ENCODE measurements at regions not wholly inside any gene's neighbourhood (a gene's known extent, or its start where the extent isn't known, plus 50 kb on each side); places are given as distances from the start of the nearest gene placed in this dataset.

DNA sequence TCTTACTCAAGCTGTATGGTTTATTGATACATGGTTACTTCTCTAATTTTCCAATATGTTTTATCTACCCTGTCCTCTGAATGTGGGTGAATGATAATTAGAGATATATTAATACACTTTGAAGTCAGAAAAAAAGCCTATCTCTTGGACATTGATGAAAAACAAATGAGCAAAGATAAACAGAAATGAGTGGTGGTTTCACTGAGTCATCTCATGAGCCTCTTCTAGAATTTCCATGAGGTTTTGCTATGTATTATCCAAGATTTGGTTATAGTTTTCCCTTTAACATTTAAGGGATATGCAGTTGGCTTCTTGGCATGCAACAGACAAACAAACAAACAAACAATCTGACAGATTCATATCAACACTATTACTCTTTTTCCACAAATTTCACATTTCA, 586.8 kb downstream of the RFPL4B start:
- TF ChIP-seq POLR2AphosphoS5 (IDR thresholded peaks at IDR 0.05) = no peak
- TF ChIP-seq, protein P1, sequence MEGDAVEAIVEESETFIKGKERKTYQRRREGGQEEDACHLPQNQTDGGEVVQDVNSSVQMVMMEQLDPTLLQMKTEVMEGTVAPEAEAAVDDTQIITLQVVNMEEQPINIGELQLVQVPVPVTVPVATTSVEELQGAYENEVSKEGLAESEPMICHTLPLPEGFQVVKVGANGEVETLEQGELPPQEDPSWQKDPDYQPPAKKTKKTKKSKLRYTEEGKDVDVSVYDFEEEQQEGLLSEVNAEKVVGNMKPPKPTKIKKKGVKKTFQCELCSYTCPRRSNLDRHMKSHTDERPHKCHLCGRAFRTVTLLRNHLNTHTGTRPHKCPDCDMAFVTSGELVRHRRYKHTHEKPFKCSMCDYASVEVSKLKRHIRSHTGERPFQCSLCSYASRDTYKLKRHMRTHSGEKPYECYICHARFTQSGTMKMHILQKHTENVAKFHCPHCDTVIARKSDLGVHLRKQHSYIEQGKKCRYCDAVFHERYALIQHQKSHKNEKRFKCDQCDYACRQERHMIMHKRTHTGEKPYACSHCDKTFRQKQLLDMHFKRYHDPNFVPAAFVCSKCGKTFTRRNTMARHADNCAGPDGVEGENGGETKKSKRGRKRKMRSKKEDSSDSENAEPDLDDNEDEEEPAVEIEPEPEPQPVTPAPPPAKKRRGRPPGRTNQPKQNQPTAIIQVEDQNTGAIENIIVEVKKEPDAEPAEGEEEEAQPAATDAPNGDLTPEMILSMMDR (IDR thresholded peaks at IDR 0.05) = no peak
